ENCODE measurements at regions not wholly inside any gene's neighbourhood (a gene's known extent, or its start where the extent isn't known, plus 50 kb on each side); places are given as distances from the start of the nearest gene placed in this dataset.

GRCh38 chr12:67593461-67594330 lies 54.8 kb upstream of the DYRK2 start:
- no peak for DNase-seq

GRCh38 chr12:67594888-67595287 lies 53.7 kb upstream of the DYRK2 start:
- no peak for DNase-seq

DNA sequence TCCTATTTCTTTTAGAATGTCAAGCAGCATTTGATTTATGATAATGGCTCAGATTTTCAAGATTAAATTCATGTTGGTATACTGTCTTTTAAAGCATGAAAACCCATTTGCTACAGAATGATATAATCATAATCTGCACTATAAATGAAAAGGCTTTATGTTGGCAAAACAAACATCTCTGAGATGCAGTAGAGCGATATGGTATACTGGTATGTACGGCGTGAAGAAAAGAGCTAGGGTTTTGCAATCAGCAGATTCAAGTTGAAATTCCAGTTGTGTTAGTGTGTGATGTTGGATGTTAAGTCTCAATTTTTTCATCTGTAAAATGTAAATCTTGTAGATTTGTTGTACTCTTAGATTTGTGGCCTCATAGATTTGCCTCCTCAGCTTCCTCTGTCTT lies 53.2 kb upstream of the DYRK2 start:
- DNase-seq: no peak

DNA sequence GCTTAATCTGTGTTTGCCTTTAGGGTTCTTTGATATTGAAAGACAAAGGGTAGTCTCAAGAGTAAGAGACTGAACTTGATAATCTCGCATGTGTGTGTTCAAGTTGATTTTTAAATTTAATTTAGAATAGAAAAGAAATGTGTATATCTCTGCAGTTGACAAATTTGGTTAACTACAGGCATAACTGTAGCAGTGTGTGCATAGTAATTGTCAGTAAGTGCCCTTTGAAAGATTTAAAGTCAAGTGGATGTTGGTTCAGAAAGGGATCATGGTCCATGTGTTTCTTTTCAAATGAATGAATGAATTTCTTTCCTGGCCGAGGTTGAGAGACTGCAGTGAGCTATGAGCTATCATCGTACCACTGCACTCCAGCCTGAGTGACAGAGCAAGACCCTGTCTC lies 49.9 kb upstream of the DYRK2 start:
- DNase-seq: no peak

Data from activated CD4-positive, alpha-beta T cell treated with anti-CD3 and anti-CD28 coated beads for 4 hours (primary cell).